C4-2B (cell line): ENCODE measurements at regions not wholly inside any gene's neighbourhood (a gene's known extent, or its start where the extent isn't known, plus 50 kb on each side); places are given as distances from the start of the nearest gene placed in this dataset.

Experiments used
- H3K27ac ChIP-seq: fragments of 450-650 bp; 2 replicates; pipeline ENCODE4 v1.5.1; 2017
- CTCF ChIP-seq: fragments of 450-650 bp; conservative IDR thresholded peaks from 2 replicates; pipeline ENCODE4 v1.5.1; 2017; ENCODE audit warnings: mild to moderate bottlenecking
- ZFX ChIP-seq: fragments of 450-650 bp; IDR thresholded peaks from 2 replicates; pipeline ENCODE4 v1.6.1; 2017

- H3K27ac ChIP-seq = no peak overlapping the region
- TF ChIP-seq CTCF (no peak), ZFX (no peak)
These were observed 294.1 kb upstream of the LARGE1 start for GRCh38 chr22:34214372-34214771.

DNA sequence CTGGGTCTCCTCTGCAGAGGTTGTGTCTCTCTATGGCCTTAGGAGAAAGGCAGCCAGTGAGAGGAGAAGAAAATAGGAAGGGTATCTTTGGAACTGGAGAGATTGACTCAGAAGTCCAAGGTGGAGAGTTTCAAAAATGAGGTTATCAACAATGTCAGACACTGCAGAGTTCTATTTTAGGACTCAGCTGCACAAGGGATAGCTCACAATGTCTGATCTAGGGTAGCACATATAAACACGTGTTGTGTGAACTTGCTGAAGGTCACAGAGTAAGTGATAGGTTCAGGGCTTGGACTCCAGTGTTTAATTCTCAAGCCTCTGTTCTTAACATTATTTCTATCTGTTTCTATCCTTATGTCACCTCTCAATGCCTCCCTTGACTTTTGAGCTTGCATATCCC is 305.0 kb upstream of the LARGE1 start:
- no peak overlapping the region for H3K27ac ChIP-seq
- TF ChIP-seq ZFX = no peak
- TF ChIP-seq CTCF = no peak

- no peak overlapping the region for H3K27ac ChIP-seq
- TF ChIP-seq CTCF = peak; percentile 22
- no peak for TF ChIP-seq ZFX
These were observed 316.3 kb upstream of the LARGE1 start for GRCh38 chr22:34236527-34236926.

DNA sequence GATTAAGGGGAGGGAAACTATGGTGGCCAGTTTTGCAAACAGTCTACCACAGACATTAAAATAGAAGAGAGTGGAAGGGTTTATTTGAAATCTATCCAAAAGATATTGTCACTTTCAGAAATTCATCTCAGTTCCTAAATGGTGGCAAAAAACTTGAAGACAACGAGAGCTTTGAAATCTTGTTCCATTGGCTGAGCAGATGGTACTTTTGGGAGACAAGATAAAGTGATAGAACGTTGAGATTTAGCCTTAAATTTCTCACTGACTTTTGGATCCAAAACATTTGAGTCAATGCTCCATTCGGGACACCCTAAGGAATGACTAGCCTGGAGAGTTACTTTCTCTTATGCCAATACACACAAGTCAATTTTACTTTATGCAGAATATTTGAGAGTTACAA is 319.1 kb upstream of the LARGE1 start:
- TF ChIP-seq CTCF (no peak), ZFX (no peak)

GRCh38 chr22:34243023-34243422 is 322.7 kb upstream of the LARGE1 start:
- TF ChIP-seq CTCF (no peak), ZFX (no peak)

More for the DNA sequence above, 319.1 kb upstream of the LARGE1 start:
- no peak overlapping the region for H3K27ac ChIP-seq

GRCh38 chr22:34255042-34255441 is 334.8 kb upstream of the LARGE1 start:
- peak overlapping the region; percentile 48 for H3K27ac ChIP-seq
- no peak for TF ChIP-seq ZFX
- TF ChIP-seq CTCF = no peak

More at GRCh38 chr22:34243023-34243422, 322.7 kb upstream of the LARGE1 start:
- H3K27ac ChIP-seq = no peak overlapping the region

- H3K27ac ChIP-seq = no peak overlapping the region
- TF ChIP-seq CTCF = no peak
- TF ChIP-seq ZFX = no peak
These were observed 357.8 kb upstream of the LARGE1 start for GRCh38 chr22:34278121-34278520.
